ENCODE measurements at regions not wholly inside any gene's neighbourhood (a gene's known extent, or its start where the extent isn't known, plus 50 kb on each side); places are given as distances from the start of the nearest gene placed in this dataset.
"Not testable (repeated sequence)": the region's sequence is repeated elsewhere in the genome, so short reads cannot be mapped to it uniquely, and the experiment has no call there.

DNA sequence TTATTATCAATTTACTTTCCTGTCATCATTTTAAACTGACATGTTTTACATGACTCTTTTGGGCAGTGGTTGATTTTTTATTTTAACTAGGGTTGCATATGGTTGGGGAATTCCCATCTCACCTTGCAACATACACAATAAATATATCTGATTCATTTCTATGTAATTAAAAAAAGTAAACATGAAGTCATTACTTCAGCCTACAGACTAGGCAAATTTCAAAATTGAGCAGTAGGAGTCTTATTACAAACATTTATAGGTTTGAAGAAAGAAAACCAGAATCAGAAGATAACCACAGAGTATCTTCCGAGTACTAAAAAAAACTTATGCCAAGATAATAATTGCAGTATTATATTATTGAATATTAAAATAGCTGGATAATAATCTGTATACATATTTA is 377.0 kb upstream of the VRK2 start:
- DNase-seq (ENCODE audit: extremely low read depth, low read depth), result no peak

- no peak for DNase-seq (ENCODE audit: extremely low read depth, low read depth)
Observed at GRCh38 chr2:57674025-57674424, 372.6 kb upstream of the VRK2 start.

GRCh38 chr2:57674743-57675142 is 371.9 kb upstream of the VRK2 start:
- DNase-seq (ENCODE audit: extremely low read depth, low read depth), result no peak

GRCh38 chr2:57677296-57677695 is 369.3 kb upstream of the VRK2 start:
- no peak for DNase-seq (ENCODE audit: extremely low read depth, low read depth)

GRCh38 chr2:57681650-57682049 is 365.0 kb upstream of the VRK2 start:
- no peak for DNase-seq (ENCODE audit: extremely low read depth, low read depth)

- DNase-seq (ENCODE audit: extremely low read depth, low read depth), result no peak
Observed at GRCh38 chr2:57685032-57685431, 361.6 kb upstream of the VRK2 start.

GRCh38 chr2:57692395-57692794 is 354.2 kb upstream of the VRK2 start:
- no peak for DNase-seq (ENCODE audit: extremely low read depth, low read depth)

DNA sequence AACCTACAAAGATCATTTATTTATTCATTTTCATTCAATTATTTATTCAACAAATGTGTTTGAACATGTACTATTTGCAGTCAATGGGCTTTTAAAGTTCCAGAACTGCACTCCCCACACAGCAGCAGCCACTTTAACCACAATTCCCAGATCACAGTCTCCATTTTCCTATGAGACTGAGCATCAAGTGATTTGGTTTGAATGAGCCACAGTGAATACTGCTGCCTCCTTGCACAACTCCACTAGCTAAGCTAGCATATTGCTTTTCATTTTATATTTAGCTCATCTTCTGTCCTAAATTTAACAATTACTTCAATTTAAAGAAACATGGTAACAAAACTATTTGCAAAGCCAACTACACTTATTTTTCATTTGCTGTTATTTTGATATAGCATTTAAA is 353.4 kb upstream of the VRK2 start:
- no peak for DNase-seq (ENCODE audit: extremely low read depth, low read depth)

DNA sequence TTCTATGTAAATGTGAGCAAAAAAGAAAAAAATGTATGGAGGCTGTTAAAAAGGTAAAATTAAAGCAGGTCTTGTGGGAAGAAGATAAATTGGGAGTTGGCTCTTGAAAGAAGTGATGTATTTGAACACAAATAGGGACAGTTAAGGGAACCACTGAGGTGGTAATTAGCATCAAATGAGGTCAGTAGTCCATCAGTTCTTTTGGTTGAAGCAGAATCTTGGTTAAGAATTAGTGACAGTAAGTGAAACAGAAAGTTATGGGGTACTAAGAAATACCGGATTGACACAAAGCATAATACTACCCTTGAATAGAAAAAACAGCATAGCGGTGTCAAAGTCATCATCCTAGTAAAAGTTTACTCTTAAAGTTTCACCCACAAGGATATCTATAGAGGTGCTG is 352.6 kb upstream of the VRK2 start:
- DNase-seq (ENCODE audit: extremely low read depth, low read depth), result no peak

DNA sequence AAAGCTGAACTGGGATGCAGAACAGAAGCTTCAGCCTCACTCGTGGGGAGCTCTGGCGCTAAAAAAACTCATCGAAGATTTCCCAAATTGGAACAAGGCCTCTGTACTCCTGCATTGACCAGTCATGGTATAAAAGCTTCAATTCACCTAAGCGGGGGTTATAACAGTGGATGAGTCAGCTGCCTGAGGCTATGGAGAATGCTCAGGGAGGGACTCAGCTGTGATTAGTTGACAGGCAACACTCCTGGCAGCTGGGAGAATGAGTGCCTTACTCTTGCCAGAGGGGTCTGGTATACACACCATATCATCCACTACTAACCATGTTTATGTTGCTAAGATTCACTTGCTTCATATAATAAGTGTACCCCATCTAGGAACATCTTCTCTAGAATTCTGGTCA is 350.6 kb upstream of the VRK2 start:
- no peak for DNase-seq (ENCODE audit: extremely low read depth, low read depth)

GRCh38 chr2:57698392-57698791 is 348.2 kb upstream of the VRK2 start:
- no peak for DNase-seq (ENCODE audit: extremely low read depth, low read depth)

GRCh38 chr2:57698935-57699449 is 347.6 kb upstream of the VRK2 start:
- no peak for DNase-seq (ENCODE audit: extremely low read depth, low read depth)

DNA sequence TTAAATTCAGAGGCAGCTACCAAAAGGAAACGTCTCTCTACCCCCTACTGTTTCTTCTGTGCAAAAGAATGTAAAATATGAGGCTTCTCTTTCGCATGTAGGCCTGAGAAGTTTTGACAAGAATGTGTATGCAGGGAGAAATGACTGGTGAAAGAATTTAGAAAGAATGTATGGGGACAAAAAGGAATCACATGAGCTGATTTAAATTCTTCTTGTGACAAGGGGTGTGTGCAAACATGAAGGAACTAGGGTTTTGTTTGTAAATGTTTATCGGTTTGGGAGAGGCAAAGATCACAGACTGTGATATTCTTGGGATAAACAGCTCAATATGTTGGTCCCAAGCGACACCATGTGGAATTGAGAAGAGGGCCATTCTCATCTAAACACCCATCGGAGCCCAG is 345.2 kb upstream of the VRK2 start:
- DNase-seq (ENCODE audit: extremely low read depth, low read depth), result no peak

DNA sequence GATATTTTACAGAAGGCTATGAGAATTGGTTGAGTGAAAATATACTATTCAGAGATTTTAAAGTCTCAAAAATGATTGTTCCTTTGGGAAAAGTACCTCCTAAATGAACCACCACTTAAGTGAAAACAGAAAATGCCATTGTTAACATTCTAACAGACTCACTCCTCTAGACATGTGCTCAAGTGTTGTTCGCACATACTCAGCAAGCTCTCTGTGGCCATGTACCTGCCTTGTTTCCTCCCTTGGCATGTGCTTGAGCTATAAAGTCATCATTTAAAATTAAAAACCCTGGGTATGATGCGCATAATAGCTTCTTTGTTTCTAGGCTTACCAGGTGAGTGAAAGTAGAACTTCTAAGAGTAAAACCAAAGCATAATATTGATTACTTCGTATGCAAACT is 343.2 kb upstream of the VRK2 start:
- no peak for DNase-seq (ENCODE audit: extremely low read depth, low read depth)

DNA sequence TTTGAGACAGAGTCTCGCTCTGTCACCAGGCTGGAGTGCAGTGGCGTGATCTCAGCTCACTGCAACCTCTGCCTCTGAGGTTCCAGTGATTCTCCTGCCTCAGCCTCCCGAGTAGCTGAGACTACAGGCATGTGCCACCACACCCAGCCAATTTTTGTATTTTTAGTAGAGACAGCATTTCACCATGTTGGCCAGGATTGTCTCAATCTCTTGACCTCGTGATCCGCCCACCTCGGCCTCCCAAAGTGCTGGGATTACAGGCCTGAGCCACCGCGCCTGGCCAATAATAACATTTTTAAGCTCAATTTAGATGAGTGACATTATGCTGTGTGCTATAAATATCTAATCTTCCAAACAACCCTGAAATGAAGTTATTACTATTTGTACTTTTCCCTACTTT is 338.8 kb upstream of the VRK2 start:
- DNase-seq (ENCODE audit: extremely low read depth, low read depth), result not testable (repeated sequence)

DNA sequence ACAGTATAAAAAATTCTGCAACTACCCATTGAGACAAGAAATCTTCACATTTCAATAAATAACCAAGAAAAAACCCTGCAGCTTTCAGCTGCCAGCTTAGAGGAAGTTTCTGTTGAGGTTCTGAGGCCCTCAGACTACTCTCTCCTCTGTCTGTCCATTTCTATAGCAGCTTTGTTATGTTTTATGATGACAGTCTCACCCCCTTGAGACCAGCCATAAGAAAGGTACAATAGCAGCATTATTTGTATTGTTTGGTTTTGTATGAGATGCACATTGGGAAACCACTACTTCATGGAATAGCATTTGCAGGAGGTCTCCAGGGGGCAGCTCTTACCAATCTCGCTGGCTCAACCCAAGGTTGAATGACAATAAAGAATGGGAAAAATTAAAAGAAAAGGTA is 334.6 kb upstream of the VRK2 start:
- DNase-seq (ENCODE audit: extremely low read depth, low read depth), result no peak

GRCh38 chr2:57720728-57721627 is 325.6 kb upstream of the VRK2 start:
- peak; percentile 55 for DNase-seq (ENCODE audit: extremely low read depth, low read depth)

- DNase-seq (ENCODE audit: extremely low read depth, low read depth), result no peak
Observed at GRCh38 chr2:57725337-57725947, 321.2 kb upstream of the VRK2 start.

DNA sequence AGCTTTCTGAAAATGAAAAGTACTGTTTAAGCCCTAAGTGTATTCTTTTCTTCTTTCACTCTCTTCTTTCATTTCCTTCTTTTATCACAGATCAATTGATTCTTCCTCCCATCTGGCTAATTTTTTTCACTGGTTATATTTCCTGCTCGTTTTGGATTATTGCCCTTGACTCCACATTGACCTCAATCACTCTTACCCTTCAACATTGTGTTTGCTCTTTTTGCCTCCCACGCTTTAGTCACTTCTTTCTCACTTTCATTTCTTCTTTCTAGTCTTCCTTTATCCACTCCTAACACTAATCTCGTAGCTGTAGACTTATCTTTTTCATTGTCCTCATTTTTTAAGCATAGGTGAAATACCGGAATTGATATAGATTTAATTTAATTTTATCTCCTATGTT is 320.3 kb upstream of the VRK2 start:
- no peak for DNase-seq (ENCODE audit: extremely low read depth, low read depth)

GRCh38 chr2:57728691-57729090 is 317.9 kb upstream of the VRK2 start:
- DNase-seq (ENCODE audit: extremely low read depth, low read depth), result no peak

DNA sequence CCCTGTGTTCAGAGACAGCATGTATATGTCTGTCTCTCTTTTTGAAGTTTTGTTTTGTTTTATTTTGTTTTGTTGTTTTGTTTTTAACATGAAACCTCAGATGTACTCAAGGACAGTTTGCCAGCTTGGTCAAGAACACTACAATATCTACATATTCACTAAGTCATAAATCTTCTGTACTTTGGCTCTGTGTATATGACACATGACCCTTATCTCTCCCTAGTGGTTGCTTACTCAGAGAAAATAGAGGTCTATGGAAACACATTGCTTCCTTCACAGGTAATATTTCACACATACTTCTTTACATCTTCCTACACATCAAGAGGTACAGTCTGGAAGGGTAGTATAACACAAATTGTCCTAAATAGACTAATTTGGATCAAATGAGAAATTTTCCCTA is 312.6 kb upstream of the VRK2 start:
- no peak for DNase-seq (ENCODE audit: extremely low read depth, low read depth)

DNA sequence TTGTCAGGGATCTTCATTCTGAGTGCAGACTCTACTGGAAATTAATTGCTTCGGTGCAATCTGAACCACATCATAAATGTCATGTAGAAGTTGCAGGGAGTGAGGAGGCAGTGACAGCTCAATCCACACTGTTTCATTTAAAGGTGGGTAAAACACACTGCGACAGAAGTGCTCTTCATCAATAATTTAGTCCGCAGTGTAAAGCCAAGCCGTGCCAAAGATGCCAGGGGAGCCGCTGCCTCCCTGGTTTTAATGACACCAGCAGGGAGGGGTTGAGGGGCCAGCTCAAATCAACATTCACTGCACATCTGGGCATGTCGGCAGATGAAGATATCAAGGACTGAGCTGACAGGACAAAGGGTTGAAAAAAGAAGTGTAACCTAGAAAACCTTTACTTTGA is 305.7 kb upstream of the VRK2 start:
- no peak for DNase-seq (ENCODE audit: extremely low read depth, low read depth)

Measured in NCI-H460 (cell line).